ENCODE measurements at regions not wholly inside any gene's neighbourhood (a gene's known extent, or its start where the extent isn't known, plus 50 kb on each side); places are given as distances from the start of the nearest gene placed in this dataset.

GRCh38 chr16:22634954-22635353 lies 124.3 kb downstream of the NPIPB5 start:
- Histone ChIP-seq H3K4me1 (no peaks in the 10 kb centered on the region), H3K27me3 (replicated peaks; ENCODE audit: control insufficient read depth, insufficient read depth, low read length) (no peaks in the 10 kb centered on the region), H3K4me3 (ENCODE audit: low read depth, low read length) (no peak overlapping the region), H3K36me3 (ENCODE audit: control insufficient read depth, insufficient read depth, low read length) (no peaks in the 10 kb centered on the region), H3K9me3 (no peaks in the 10 kb centered on the region)
- no peak for DNase-seq
- Mint-ChIP-seq H3K9me3 (ENCODE audit: unreplicated experiment) (no peaks in the 10 kb centered on the region), H3K36me3 (ENCODE audit: insufficient read depth, unreplicated experiment) (no peaks in the 10 kb centered on the region), H3K4me1 (ENCODE audit: low read depth, unreplicated experiment) (no peaks in the 10 kb centered on the region), H3K27me3 (ENCODE audit: insufficient read depth, unreplicated experiment) (no peaks in the 10 kb centered on the region), H3K27ac (ENCODE audit: unreplicated experiment) (no peak overlapping the region), H3K4me3 (ENCODE audit: unreplicated experiment) (no peak overlapping the region)
- ChIA-PET POLR2A (no interaction called here), CTCF (no interaction called here)
- intact Hi-C loops (cut with micrococcal nuclease; ENCODE audit: unreplicated experiment): no loop called here
- no TSS peak for BruUV-seq (replicated peaks)
- TF ChIP-seq CTCF (IDR thresholded peaks at IDR 0.05; ENCODE audit: insufficient read depth in 1 of 2, low read depth in 1 of 2, low read length in 1 of 2, severe bottlenecking in 1 of 2, unreplicated experiment in 1 of 2): no peak

- no TSS peak for BruUV-seq (replicated peaks)
- Histone ChIP-seq H3K36me3 (ENCODE audit: control insufficient read depth, insufficient read depth, low read length) (no peaks in the 10 kb centered on the region), H3K9me3 (no peaks in the 10 kb centered on the region), H3K4me3 (ENCODE audit: low read depth, low read length) (no peak overlapping the region), H3K27me3 (replicated peaks; ENCODE audit: control insufficient read depth, insufficient read depth, low read length) (no peaks in the 10 kb centered on the region), H3K4me1 (no peaks in the 10 kb centered on the region)
- no peaks in the 10 kb centered on the region for H3K4me1 Mint-ChIP-seq (ENCODE audit: low read depth, unreplicated experiment)
- ChIA-PET POLR2A (interaction anchor here (0.6 kb wide), 1 partner anchor 10 kb away, joined by 4 read pairs; no protein-coding TSS in a partner anchor), CTCF (no interaction called here)
- no peak for DNase-seq
- H3K4me3 Mint-ChIP-seq (ENCODE audit: unreplicated experiment): no peak overlapping the region
- no peaks in the 10 kb centered on the region for H3K36me3 Mint-ChIP-seq (ENCODE audit: insufficient read depth, unreplicated experiment)
- intact Hi-C loops (cut with micrococcal nuclease; ENCODE audit: unreplicated experiment): no loop called here
- no peak overlapping the region for H3K27ac Mint-ChIP-seq (ENCODE audit: unreplicated experiment)
- no peak for TF ChIP-seq CTCF (IDR thresholded peaks at IDR 0.05; ENCODE audit: insufficient read depth in 1 of 2, low read depth in 1 of 2, low read length in 1 of 2, severe bottlenecking in 1 of 2, unreplicated experiment in 1 of 2)
- no peaks in the 10 kb centered on the region for H3K27me3 Mint-ChIP-seq (ENCODE audit: insufficient read depth, unreplicated experiment)
- H3K9me3 Mint-ChIP-seq (ENCODE audit: unreplicated experiment): no peaks in the 10 kb centered on the region
Observed at GRCh38 chr16:22635357-22635761, 124.7 kb downstream of the NPIPB5 start.

GRCh38 chr16:22635801-22636200 lies 125.1 kb downstream of the NPIPB5 start:
- H3K27me3 Mint-ChIP-seq (ENCODE audit: insufficient read depth, unreplicated experiment): no peaks in the 10 kb centered on the region
- POLR2A ChIA-PET: interaction anchor here (0.6 kb wide), 1 partner anchor 10 kb away, joined by 4 read pairs; no protein-coding TSS in a partner anchor
- no peak for TF ChIP-seq CTCF (IDR thresholded peaks at IDR 0.05; ENCODE audit: insufficient read depth in 1 of 2, low read depth in 1 of 2, low read length in 1 of 2, severe bottlenecking in 1 of 2, unreplicated experiment in 1 of 2)
- H3K4me3 ChIP-seq (ENCODE audit: low read depth, low read length): no peak overlapping the region
- H3K4me1 ChIP-seq: no peaks in the 10 kb centered on the region
- intact Hi-C loops (cut with micrococcal nuclease; ENCODE audit: unreplicated experiment): no loop called here
- no peak overlapping the region for H3K27ac Mint-ChIP-seq (ENCODE audit: unreplicated experiment)
- H3K36me3 Mint-ChIP-seq (ENCODE audit: insufficient read depth, unreplicated experiment): no peaks in the 10 kb centered on the region
- H3K36me3 ChIP-seq (ENCODE audit: control insufficient read depth, insufficient read depth, low read length): no peaks in the 10 kb centered on the region
- H3K9me3 ChIP-seq: no peaks in the 10 kb centered on the region
- no peaks in the 10 kb centered on the region for H3K27me3 ChIP-seq (replicated peaks; ENCODE audit: control insufficient read depth, insufficient read depth, low read length)
- CTCF ChIA-PET: no interaction called here
- H3K9me3 Mint-ChIP-seq (ENCODE audit: unreplicated experiment): no peaks in the 10 kb centered on the region
- H3K4me1 Mint-ChIP-seq (ENCODE audit: low read depth, unreplicated experiment): no peaks in the 10 kb centered on the region
- H3K4me3 Mint-ChIP-seq (ENCODE audit: unreplicated experiment): no peak overlapping the region
- BruUV-seq (replicated peaks): no TSS peak
- no peak for DNase-seq

All from Caco-2 (cell line).